ENCODE measurements at regions not wholly inside any gene's neighbourhood (a gene's known extent, or its start where the extent isn't known, plus 50 kb on each side); places are given as distances from the start of the nearest gene placed in this dataset.

DNA sequence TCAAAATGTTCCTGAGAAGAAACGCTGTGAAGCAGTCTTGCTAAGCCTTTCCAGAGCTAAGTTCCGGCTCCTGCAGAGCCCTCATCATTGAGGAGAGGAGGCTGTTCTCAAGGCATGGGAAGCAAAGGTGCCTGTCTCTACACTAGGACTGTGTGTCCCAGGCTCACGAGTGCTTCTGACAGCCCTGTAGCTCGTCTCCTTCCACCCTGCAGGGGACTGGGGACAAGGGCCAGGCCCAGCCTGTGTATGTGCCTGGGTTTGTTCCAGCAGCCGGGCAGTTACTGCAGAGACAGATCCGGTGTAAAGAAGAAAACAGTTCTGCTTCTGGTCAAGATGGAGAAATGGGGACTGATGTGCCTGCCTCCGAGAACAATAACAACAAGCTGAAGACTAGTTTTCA, 156.0 kb downstream of the ENGASE start:
- Mint-ChIP-seq H3K9me3 (no peaks in the 10 kb centered on the region; a peak in 1 of 5 replicates), H3K4me3 (no peak overlapping the region), H3K4me1 (peaks cover 6 to 9% of the 10 kb centered on the region in 2 experiments; a peak in 3 of 4 replicates), H3K36me3 (ENCODE audit: insufficient read depth in 1 of 3, low read depth in 3 of 3) (no peaks in the 10 kb centered on the region), H3K27ac (peak overlapping the region in 1 of 3 experiments; percentile 92; a peak in 1 of 7 replicates), H3K27me3 (ENCODE audit: low read depth) (peaks cover 2% of the 10 kb centered on the region)
- Histone ChIP-seq H2AFZ (ENCODE audit: low read length) (no peak overlapping the region), H4K20me1 (ENCODE audit: control insufficient read depth, insufficient read depth, insufficient read length) (no peaks in the 10 kb centered on the region), H2BK120ac (ENCODE audit: low read depth, low read length, poor library complexity, severe bottlenecking) (no peak overlapping the region), H3K14ac (ENCODE audit: insufficient read depth, low read length) (no peak overlapping the region), H3K18ac (ENCODE audit: insufficient read length, low read depth, low read length) (no peak overlapping the region), H2BK20ac (ENCODE audit: low read depth, low read length, poor library complexity, severe bottlenecking) (no peak overlapping the region), H2BK5ac (ENCODE audit: insufficient read length, low read length) (no peak overlapping the region), H3K23me2 (ENCODE audit: insufficient read length, low read depth, low read length, poor library complexity, severe bottlenecking) (no peaks in the 10 kb centered on the region), H4K5ac (ENCODE audit: insufficient read length, low read depth, low read length) (no peak overlapping the region), H2AK5ac (ENCODE audit: insufficient read length, low read length) (no peak overlapping the region), H3K27me3 (ENCODE audit: insufficient read depth, low read length) (no peaks in the 10 kb centered on the region; the same call in 1 of the 2 replicates), H3K79me2 (ENCODE audit: insufficient read depth, low read length) (no peaks in the 10 kb centered on the region), H3K9ac (ENCODE audit: extremely low read depth, insufficient read length, low read length) (no peak overlapping the region), H3K79me1 (ENCODE audit: insufficient read depth, low read depth, low read length, poor library complexity, severe bottlenecking) (no peaks in the 10 kb centered on the region), H3K27ac (ENCODE audit: insufficient read length, low read depth, low read length) (no peak overlapping the region), H3K56ac (ENCODE audit: insufficient read length, low read depth, low read length) (no peak overlapping the region), H3K4me2 (ENCODE audit: insufficient read depth, insufficient read length, low read length) (no peak overlapping the region), H3K4me1 (ENCODE audit: insufficient read depth, low read length) (no peaks in the 10 kb centered on the region), H3K23ac (ENCODE audit: insufficient read length, low read depth, low read length) (no peak overlapping the region), H3T11ph (ENCODE audit: low read length) (no peak overlapping the region), H3K4ac (ENCODE audit: low read depth, low read length) (no peak overlapping the region), H2BK12ac (ENCODE audit: insufficient read length, low read depth, low read length) (no peak overlapping the region), H2BK15ac (ENCODE audit: low read depth, low read length) (no peak overlapping the region), H3K9me3 (ENCODE audit: control insufficient read depth, low read depth, low read length) (no peaks in the 10 kb centered on the region), H4K91ac (ENCODE audit: insufficient read length, low read depth, low read length) (no peak overlapping the region), H4K8ac (replicated peaks; ENCODE audit: insufficient read length, low read depth, low read length) (no peak overlapping the region)
- TF ChIP-seq CTCF (conservative IDR thresholded peaks at IDR 0.05), result no peak
- no CpG with 5 or more reads among the region's 7 CpGs for WGBS (ENCODE audit: extremely low coverage, insufficient read length, low lambda C conversion rate)
- no peak for DNase-seq

All from H9 (cell line).